22Rv1 (cell line): ENCODE measurements at regions not wholly inside any gene's neighbourhood (a gene's known extent, or its start where the extent isn't known, plus 50 kb on each side); places are given as distances from the start of the nearest gene placed in this dataset.

Experiments used
- CTCF ChIP-seq: fragments of 450-650 bp; IDR thresholded peaks from 2 replicates; pipeline ENCODE4 v1.5.1; 2017; ENCODE audit warnings: mild to moderate bottlenecking
- ZFX ChIP-seq: fragments of 450-650 bp; IDR thresholded peaks from 2 replicates; pipeline ENCODE4 v1.6.1; 2017; ENCODE audit warnings: antibody characterized with exemption, borderline replicate concordance

- TF ChIP-seq CTCF (peak; percentile 80), ZFX (no peak)
Measured at GRCh38 chr5:54867310-54867944, 118.0 kb downstream of the ESM1 start.
